ENCODE measurements at regions not wholly inside any gene's neighbourhood (a gene's known extent, or its start where the extent isn't known, plus 50 kb on each side); places are given as distances from the start of the nearest gene placed in this dataset. TPM values are rescaled to one million over a fixed set of nuclear protein-coding genes. Genes with fewer than 3 reads are reported as not detected.

DNA sequence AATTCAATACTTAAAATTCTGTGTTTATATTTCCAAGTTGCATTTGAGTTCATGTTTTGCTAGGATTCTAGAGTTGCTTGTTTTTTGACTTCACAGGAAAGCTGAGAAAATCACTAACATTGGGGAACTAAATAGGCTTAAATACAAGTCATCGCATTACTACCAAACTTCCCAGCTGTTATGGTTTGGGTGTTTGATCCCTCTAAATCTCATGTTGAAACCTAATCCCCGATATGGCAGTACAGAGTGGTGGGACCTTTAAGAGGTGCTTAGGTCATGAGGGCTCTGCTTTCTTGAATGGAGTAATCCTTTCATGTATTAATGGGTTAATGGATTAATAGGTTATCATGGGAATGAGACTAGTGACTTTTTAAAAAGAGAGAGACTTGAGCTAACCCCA lies 77.2 kb upstream of the ARPP21 start:
- no peaks in the 10 kb centered on the region for H3K36me3 ChIP-seq (ENCODE audit: control insufficient read depth in 2 of 2, extremely low read depth in 1 of 2, insufficient read depth in 2 of 2, low read length in 2 of 2)
- no peak overlapping the region for H3K4me2 ChIP-seq (ENCODE audit: insufficient read depth, low read length)
- ChIA-PET CTCF (no interaction called here), POLR2A (no interaction called here)
- H2AFZ ChIP-seq (ENCODE audit: low read depth, low read length), result no peak overlapping the region
- no peak overlapping the region for H3K27ac ChIP-seq (ENCODE audit: insufficient read depth, low read depth, low read length)
- no peaks in the 10 kb centered on the region for H3K9me1 ChIP-seq (replicated peaks; ENCODE audit: control insufficient read depth, extremely low read depth, insufficient read depth, low read length)
- H4K20me1 ChIP-seq (replicated peaks; ENCODE audit: control insufficient read depth, extremely low read depth, insufficient read depth, low read length), result no peaks in the 10 kb centered on the region
- H3K27me3 ChIP-seq (ENCODE audit: control insufficient read depth in 2 of 2, insufficient read depth in 2 of 2, low read length in 2 of 2), result no peaks in the 10 kb centered on the region
- FAIRE-seq (no peak), DNase-seq (ENCODE audit: low read depth, low spot score) (no peak)
- intact Hi-C loops (cut with micrococcal nuclease) (no loop called here), dilution Hi-C loops (cut with MboI; ENCODE audit: extremely low pct_ligation_motif_present, low sequenced_read_pairs) (no loop called here)
- no peak overlapping the region for H3K9ac ChIP-seq (replicated peaks; ENCODE audit: extremely low read depth, insufficient read depth, low read length)
- H3K4me3 ChIP-seq (replicated peaks in 1 of 3; ENCODE audit: insufficient read depth in 1 of 3, low read depth in 1 of 3, low read length in 3 of 3), result no peak overlapping the region
- TF ChIP-seq POLR2A (IDR thresholded peaks at IDR 0.05; ENCODE audit: low read depth, low read length), result no peak
- H3K79me2 ChIP-seq (ENCODE audit: control insufficient read depth, insufficient read depth, low read length), result no peaks in the 10 kb centered on the region
- BruUV-seq (replicated peaks), result no TSS peak
- H3K4me1 ChIP-seq (ENCODE audit: control insufficient read depth, extremely low read depth, insufficient read depth, low read length), result no peaks in the 10 kb centered on the region
- H3K9me3 ChIP-seq (replicated peaks; ENCODE audit: control insufficient read depth, insufficient read depth, low read length), result no peaks in the 10 kb centered on the region

DNA sequence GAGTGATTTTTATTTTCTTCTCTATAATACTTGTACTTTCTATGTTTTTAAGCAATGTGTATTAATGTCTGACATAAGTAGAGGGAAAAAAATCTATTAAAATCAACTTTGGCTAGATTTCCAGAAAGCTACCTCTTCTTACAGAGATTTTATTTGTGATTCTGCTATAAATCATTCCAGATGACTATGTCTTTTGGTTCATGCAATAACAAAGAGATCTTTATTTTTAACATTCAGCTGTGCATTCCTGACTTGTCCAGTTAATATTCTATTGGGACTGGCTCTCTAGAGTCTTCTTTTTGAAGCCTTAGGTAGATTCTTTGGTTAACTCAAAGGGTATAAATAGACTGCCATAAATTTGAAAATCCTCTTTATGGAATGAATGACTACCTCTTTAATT lies 74.3 kb upstream of the ARPP21 start:
- Histone ChIP-seq H3K79me2 (ENCODE audit: control insufficient read depth, insufficient read depth, low read length) (no peaks in the 10 kb centered on the region), H3K4me1 (ENCODE audit: control insufficient read depth, extremely low read depth, insufficient read depth, low read length) (no peaks in the 10 kb centered on the region), H3K27ac (ENCODE audit: insufficient read depth, low read depth, low read length) (no peak overlapping the region), H3K27me3 (ENCODE audit: control insufficient read depth in 2 of 2, insufficient read depth in 2 of 2, low read length in 2 of 2) (no peaks in the 10 kb centered on the region), H3K4me3 (replicated peaks in 1 of 3; ENCODE audit: insufficient read depth in 1 of 3, low read depth in 1 of 3, low read length in 3 of 3) (no peak overlapping the region), H3K36me3 (ENCODE audit: control insufficient read depth in 2 of 2, extremely low read depth in 1 of 2, insufficient read depth in 2 of 2, low read length in 2 of 2) (no peaks in the 10 kb centered on the region), H3K9me3 (replicated peaks; ENCODE audit: control insufficient read depth, insufficient read depth, low read length) (no peaks in the 10 kb centered on the region), H3K4me2 (ENCODE audit: insufficient read depth, low read length) (no peak overlapping the region), H3K9ac (replicated peaks; ENCODE audit: extremely low read depth, insufficient read depth, low read length) (no peak overlapping the region), H4K20me1 (replicated peaks; ENCODE audit: control insufficient read depth, extremely low read depth, insufficient read depth, low read length) (no peaks in the 10 kb centered on the region), H3K9me1 (replicated peaks; ENCODE audit: control insufficient read depth, extremely low read depth, insufficient read depth, low read length) (no peaks in the 10 kb centered on the region), H2AFZ (ENCODE audit: low read depth, low read length) (no peak overlapping the region)
- TF ChIP-seq, protein P1, sequence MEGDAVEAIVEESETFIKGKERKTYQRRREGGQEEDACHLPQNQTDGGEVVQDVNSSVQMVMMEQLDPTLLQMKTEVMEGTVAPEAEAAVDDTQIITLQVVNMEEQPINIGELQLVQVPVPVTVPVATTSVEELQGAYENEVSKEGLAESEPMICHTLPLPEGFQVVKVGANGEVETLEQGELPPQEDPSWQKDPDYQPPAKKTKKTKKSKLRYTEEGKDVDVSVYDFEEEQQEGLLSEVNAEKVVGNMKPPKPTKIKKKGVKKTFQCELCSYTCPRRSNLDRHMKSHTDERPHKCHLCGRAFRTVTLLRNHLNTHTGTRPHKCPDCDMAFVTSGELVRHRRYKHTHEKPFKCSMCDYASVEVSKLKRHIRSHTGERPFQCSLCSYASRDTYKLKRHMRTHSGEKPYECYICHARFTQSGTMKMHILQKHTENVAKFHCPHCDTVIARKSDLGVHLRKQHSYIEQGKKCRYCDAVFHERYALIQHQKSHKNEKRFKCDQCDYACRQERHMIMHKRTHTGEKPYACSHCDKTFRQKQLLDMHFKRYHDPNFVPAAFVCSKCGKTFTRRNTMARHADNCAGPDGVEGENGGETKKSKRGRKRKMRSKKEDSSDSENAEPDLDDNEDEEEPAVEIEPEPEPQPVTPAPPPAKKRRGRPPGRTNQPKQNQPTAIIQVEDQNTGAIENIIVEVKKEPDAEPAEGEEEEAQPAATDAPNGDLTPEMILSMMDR (IDR thresholded peaks at IDR 0.05; ENCODE audit: extremely low read depth in 1 of 2, insufficient read depth in 1 of 2, low read depth in 1 of 2, low read length in 2 of 2), result no peak
- TF ChIP-seq GATA2 (IDR thresholded peaks at IDR 0.05; ENCODE audit: insufficient read depth, insufficient read length, low read depth, low read length), result no peak
- no peak for TF ChIP-seq MYC (IDR thresholded peaks at IDR 0.05; ENCODE audit: low read depth, low read length)
- CTCF ChIA-PET, result no interaction called here
- FAIRE-seq (peak; percentile 26), DNase-seq (ENCODE audit: low read depth, low spot score) (no peak)
- intact Hi-C loops (cut with micrococcal nuclease) (no loop called here), dilution Hi-C loops (cut with MboI; ENCODE audit: extremely low pct_ligation_motif_present, low sequenced_read_pairs) (no loop called here)
- no TSS peak for BruUV-seq (replicated peaks)
- POLR2A ChIA-PET, result no interaction called here

Small RNA genes in the stretch of these regions (small RNA-seq; reads per million reads assigned to genes)
- gene RNU6-243P (ENCODE audit: insufficient read depth, insufficient read length, low read depth, low replicate concordance), result not detected

Measured in endothelial cell of umbilical vein (primary cell).